Endothelial cell (in vitro differentiated cells): ENCODE measurements at regions not wholly inside any gene's neighbourhood (a gene's known extent, or its start where the extent isn't known, plus 50 kb on each side); places are given as distances from the start of the nearest gene placed in this dataset.
A peak's percentile ranks its signal among the peaks of the same experiment; 100 is the strongest.

Experiments used
- DNase-seq: peaks from one replicate; pipeline ENCODE4 v3.0.0; 2021; ENCODE audit warnings: low spot score
- H3K27ac Mint-ChIP-seq: one replicate; pipeline ENCODE4 v1.8.0; 2021; ENCODE audit warnings: mixed read lengths, inconsistent platforms; ENCODE audit not compliant: unreplicated experiment
- H3K27me3 Mint-ChIP-seq: one replicate; pipeline ENCODE4 v1.8.0; 2021; ENCODE audit warnings: mild to moderate bottlenecking, moderate library complexity, mixed read lengths, inconsistent platforms; ENCODE audit not compliant: unreplicated experiment
- H3K36me3 Mint-ChIP-seq: one replicate; pipeline ENCODE4 v1.8.0; 2021; ENCODE audit warnings: mild to moderate bottlenecking, low read depth, mixed read lengths, inconsistent platforms; ENCODE audit not compliant: unreplicated experiment
- H3K4me1 Mint-ChIP-seq: one replicate; pipeline ENCODE4 v1.8.0; 2021; ENCODE audit warnings: mild to moderate bottlenecking, mixed read lengths, inconsistent platforms; ENCODE audit not compliant: unreplicated experiment
- H3K4me3 Mint-ChIP-seq: one replicate; pipeline ENCODE4 v1.8.0; 2021; ENCODE audit warnings: mild to moderate bottlenecking, mixed read lengths, inconsistent platforms; ENCODE audit not compliant: unreplicated experiment
- H3K9me3 Mint-ChIP-seq: one replicate; pipeline ENCODE4 v1.8.0; 2021; ENCODE audit warnings: mixed read lengths, inconsistent platforms; ENCODE audit not compliant: unreplicated experiment
- TF ChIP-seq, protein P1 (sequence below): fragments of 200-600 bp; sonication (generic); IDR thresholded peaks from one replicate; pipeline ENCODE4 v1.5.0; 2021; ENCODE audit warnings: antibody characterized with exemption; ENCODE audit not compliant: unreplicated experiment

DNA sequence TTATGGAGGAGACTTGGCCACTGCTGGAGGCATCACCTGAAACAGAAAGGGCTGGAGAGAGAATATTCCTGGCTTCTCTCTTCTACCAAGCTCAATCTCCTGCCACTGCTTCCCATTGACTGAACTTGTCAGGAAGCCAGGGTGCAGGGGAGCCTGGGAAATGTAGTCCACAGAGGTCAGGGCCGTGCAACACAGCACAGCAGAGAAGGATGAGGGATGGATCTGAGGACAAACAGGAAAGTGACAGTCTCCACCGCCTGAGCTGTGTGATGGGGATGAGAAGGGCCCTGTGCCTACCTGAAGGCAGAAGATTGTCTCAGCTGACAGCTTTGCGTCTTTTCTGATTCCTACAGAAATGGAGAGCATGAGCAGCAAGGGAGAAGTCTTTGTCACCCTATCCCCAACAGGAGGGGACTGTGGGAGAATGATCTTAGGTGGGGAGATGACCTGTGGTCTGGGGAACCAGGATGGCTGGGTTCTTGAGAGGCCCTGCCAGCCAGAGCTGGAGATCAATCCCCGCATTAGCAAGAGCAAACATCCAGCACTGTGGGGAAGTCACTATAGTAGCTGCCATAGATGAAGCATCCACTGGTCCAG, 114.2 kb downstream of the SNX5 start:
- H3K27ac Mint-ChIP-seq, result no peak overlapping the region
- DNase-seq, result peak; percentile 52
- H3K27me3 Mint-ChIP-seq, result peaks cover 2% of the 10 kb centered on the region
- no peaks in the 10 kb centered on the region for H3K4me1 Mint-ChIP-seq
- TF ChIP-seq, protein P1, sequence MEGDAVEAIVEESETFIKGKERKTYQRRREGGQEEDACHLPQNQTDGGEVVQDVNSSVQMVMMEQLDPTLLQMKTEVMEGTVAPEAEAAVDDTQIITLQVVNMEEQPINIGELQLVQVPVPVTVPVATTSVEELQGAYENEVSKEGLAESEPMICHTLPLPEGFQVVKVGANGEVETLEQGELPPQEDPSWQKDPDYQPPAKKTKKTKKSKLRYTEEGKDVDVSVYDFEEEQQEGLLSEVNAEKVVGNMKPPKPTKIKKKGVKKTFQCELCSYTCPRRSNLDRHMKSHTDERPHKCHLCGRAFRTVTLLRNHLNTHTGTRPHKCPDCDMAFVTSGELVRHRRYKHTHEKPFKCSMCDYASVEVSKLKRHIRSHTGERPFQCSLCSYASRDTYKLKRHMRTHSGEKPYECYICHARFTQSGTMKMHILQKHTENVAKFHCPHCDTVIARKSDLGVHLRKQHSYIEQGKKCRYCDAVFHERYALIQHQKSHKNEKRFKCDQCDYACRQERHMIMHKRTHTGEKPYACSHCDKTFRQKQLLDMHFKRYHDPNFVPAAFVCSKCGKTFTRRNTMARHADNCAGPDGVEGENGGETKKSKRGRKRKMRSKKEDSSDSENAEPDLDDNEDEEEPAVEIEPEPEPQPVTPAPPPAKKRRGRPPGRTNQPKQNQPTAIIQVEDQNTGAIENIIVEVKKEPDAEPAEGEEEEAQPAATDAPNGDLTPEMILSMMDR, result no peak
- no peaks in the 10 kb centered on the region for H3K9me3 Mint-ChIP-seq
- no peaks in the 10 kb centered on the region for H3K36me3 Mint-ChIP-seq
- H3K4me3 Mint-ChIP-seq, result no peak overlapping the region

DNA sequence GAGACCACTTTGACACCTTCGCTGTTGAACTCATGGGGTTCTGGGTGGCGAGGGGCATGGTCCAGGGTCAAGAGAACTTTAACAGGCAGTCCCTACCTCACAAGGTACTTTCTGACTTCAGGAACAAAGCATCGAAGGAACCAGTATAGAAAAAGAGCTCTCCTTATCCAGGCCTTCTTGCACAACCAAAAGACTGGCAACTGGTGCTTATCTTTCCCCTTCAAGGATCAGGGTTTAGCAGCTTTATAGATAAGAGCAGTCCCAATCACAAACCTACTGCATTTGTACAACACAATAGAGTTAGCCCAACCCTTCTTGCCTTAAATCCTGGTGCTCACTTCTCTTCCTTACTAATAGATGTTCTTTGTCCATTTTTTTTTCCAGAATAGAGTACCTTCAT, 116.3 kb downstream of the SNX5 start:
- DNase-seq, result no peak
- Mint-ChIP-seq H3K27ac (no peak overlapping the region), H3K4me1 (no peaks in the 10 kb centered on the region), H3K27me3 (peaks cover 4% of the 10 kb centered on the region), H3K4me3 (no peak overlapping the region), H3K36me3 (no peaks in the 10 kb centered on the region), H3K9me3 (no peaks in the 10 kb centered on the region)
- TF ChIP-seq, protein P1, result no peak

GRCh38 chr20:17850684-17851026, 117.9 kb downstream of the SNX5 start:
- TF ChIP-seq, protein P1, result no peak
- Mint-ChIP-seq H3K27ac (no peak overlapping the region), H3K4me1 (peaks cover 4% of the 10 kb centered on the region), H3K36me3 (no peaks in the 10 kb centered on the region), H3K27me3 (peaks cover 4% of the 10 kb centered on the region), H3K4me3 (no peak overlapping the region), H3K9me3 (no peaks in the 10 kb centered on the region)
- no peak for DNase-seq

DNA sequence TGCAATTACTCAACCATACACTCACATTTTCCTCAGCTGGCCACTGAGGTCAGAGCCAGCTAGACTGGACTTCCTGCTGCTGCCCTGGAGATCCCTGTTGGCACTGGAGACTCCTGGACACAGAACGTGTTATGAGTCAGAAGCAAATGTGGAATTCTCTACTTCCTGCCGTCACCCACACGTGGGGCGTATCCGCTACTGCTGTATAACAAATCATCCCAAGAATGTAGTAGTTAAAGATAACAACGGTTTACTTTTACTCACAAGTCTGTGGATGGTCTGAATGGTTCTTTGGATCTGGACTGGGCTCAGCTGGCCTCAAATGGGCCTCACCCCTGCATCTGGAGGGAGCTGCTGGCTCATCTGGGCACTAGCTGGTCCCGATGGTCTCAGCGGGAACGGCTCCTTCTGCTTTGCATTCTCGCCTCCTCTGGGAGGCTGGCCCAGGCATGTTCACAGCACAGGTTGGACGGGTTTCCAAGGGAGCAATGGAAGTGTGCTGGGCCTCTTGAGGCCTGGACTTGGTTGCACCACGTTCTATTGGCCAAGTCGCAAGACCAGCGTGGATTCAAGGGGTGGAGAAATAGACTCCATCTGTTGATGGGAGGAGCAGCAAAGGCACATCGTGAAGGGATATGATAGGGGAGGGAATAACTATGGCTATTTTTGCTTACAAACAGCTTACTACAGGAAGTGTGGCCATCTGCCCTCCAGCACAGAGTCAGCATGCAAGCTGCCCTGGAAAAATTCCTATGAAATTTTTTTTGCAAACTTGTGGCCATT, 118.5 kb downstream of the SNX5 start:
- H3K27me3 Mint-ChIP-seq, result peaks cover 4% of the 10 kb centered on the region
- TF ChIP-seq, protein P1, result no peak
- H3K27ac Mint-ChIP-seq, result no peak overlapping the region
- peaks cover 4% of the 10 kb centered on the region for H3K4me1 Mint-ChIP-seq
- no peaks in the 10 kb centered on the region for H3K36me3 Mint-ChIP-seq
- DNase-seq, result no peak
- no peaks in the 10 kb centered on the region for H3K9me3 Mint-ChIP-seq
- no peak overlapping the region for H3K4me3 Mint-ChIP-seq
